GM12874 (cell line): ENCODE measurements at regions not wholly inside any gene's neighbourhood (a gene's known extent, or its start where the extent isn't known, plus 50 kb on each side); places are given as distances from the start of the nearest gene placed in this dataset.

Experiments used
- CTCF ChIP-seq: IDR thresholded peaks from 2 replicates; pipeline ENCODE4 v1.5.1; 2011; ENCODE audit warnings: low read depth, mild to moderate bottlenecking, control low read depth, low read length, moderate library complexity; ENCODE audit not compliant: insufficient read depth

- no peak for TF ChIP-seq CTCF
Observed at GRCh38 chr2:235162082-235162836, 210.4 kb downstream of the SH3BP4 start.

GRCh38 chr2:235162837-235163197, 211.0 kb downstream of the SH3BP4 start:
- no peak for TF ChIP-seq CTCF

- no peak for TF ChIP-seq CTCF
Observed at GRCh38 chr2:235165136-235165535, 213.3 kb downstream of the SH3BP4 start.

GRCh38 chr2:235165631-235166030, 213.8 kb downstream of the SH3BP4 start:
- TF ChIP-seq CTCF: no peak

- TF ChIP-seq CTCF: no peak
Observed at GRCh38 chr2:235168174-235168979, 216.6 kb downstream of the SH3BP4 start.

GRCh38 chr2:235170016-235170415, 218.2 kb downstream of the SH3BP4 start:
- TF ChIP-seq CTCF: no peak
